ENCODE measurements at regions not wholly inside any gene's neighbourhood (a gene's known extent, or its start where the extent isn't known, plus 50 kb on each side); places are given as distances from the start of the nearest gene placed in this dataset.
A peak's percentile ranks its signal among the peaks of the same experiment; 100 is the strongest.

GRCh38 chr1:83813576-83813975 is 185.4 kb downstream of the TTLL7 start:
- no peak for DNase-seq

DNA sequence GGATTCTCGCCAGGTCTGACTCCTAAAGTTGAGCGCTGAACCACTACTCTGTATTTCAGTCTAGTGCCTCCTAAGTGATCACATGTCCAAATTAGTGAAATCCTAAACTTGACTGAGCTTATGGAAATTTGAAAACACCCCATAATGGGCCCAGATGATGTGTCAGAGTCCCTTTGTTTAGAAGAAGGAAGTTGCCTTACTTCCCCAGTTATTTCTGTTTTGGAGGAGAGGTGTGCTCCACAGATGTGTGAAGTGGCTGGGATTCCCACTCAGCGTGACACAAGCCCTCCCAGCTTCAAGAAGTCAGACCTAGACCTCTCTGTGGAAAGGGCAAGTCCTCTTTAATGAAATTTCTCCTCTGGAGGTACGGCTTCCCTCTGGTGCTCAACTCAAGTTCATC is 188.8 kb downstream of the TTLL7 start:
- DNase-seq, result no peak

GRCh38 chr1:83808536-83808935 is 190.4 kb downstream of the TTLL7 start:
- DNase-seq, result no peak

- no peak for DNase-seq
Measured at GRCh38 chr1:83807821-83808220, 191.1 kb downstream of the TTLL7 start.

GRCh38 chr1:83807231-83807630 is 191.7 kb downstream of the TTLL7 start:
- DNase-seq, result no peak

- no peak for DNase-seq
Measured at GRCh38 chr1:83805921-83806320, 193.0 kb downstream of the TTLL7 start.

- no peak for DNase-seq
Measured at GRCh38 chr1:83802460-83803152, 196.3 kb downstream of the TTLL7 start.

DNA sequence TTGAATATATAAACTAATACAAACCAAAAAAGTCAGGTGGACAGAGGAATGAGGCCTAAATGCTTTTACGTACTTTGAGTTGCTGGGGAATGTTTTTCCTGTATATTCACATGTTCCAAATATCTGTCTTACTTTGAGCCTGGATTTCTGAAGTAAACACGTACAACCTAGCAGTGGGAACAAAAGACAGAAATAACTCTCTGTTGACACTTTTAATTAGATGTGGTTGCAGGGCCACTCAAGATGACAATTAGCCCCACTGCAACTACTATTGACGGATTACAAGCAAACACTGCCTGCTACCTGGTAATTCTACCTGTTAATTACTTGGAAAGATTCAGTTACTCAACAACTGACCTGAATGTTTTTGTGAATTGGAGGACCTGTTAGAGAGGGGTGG is 196.9 kb downstream of the TTLL7 start:
- no peak for DNase-seq

DNA sequence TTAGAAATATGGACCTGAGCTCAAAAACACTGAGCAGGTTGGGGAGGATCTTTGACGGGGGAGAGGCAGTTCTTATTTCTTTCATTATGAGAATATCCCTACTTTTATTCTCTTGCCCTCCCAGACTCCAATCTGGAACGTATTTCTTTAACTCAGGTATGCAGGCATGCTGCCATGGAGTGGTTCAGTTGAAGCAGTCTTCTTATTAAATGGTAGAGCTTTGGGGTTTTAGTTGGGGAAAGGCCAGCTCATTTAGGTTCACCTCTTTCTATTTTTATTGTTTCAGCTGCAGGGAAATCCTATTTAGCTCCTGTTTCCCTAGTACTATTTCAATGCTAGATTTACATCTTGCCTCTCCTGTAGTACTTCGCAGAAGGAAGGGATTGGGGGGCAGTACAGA is 198.9 kb downstream of the TTLL7 start:
- no peak for DNase-seq

DNA sequence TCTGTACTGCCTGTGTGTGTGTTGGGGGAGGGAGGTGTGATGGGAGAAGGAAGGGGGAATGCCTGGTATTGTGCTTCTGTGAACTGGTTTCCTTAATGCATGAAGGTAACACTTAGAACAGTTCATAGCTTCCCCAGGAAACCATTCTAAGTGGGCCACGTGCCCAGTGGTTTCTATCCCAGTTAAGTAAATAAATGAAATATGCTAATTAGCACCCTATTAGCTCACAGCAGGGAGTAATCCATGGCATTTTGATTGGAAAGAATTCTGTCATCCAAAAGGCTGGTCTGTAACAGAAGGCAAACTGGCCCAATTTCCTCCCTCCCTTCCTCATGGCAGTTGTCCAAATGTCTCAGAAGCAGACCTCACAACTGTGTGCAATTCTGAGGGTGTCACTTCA is 199.3 kb downstream of the TTLL7 start:
- DNase-seq, result peak; percentile 35

DNA sequence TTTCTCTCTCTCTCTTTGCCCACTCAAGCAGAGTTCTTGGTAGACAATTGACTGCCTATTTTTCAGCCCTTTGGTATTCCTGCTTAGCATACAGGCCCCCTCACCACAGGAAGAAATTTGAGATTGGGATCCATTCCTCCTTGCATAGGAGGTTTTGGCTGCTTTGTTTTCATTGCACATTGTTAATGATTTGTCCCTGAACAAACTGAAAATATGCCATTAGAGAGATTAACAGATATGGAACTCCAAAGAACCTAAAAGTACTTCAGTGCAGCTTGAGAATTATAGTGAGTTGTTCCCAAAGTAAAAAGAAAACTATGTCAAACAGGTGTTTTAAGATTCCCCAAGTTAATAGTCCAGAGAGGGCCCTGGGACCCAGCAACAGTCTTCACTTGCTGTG is 200.0 kb downstream of the TTLL7 start:
- DNase-seq, result no peak

DNA sequence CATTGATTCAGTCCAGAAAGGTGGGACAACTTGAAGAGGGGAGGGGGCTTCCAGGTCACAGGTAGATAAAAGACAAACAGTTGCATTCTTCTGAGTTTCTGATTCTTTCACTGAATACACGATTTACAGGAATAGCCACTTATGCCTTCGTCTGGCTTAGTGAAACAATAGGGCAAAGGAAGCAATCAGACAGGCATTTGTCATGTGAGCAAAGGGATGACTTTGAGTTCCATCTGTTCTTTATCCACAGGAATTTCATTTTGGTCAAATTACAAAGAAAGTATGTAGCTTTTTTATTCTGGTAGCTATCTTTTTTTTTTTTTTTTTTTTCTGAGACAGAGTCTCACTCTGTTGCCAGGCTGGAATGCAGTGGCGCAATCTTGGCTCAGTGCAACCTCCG is 202.5 kb downstream of the TTLL7 start:
- DNase-seq, result no peak

- DNase-seq, result no peak
Measured at GRCh38 chr1:83794384-83794783, 204.5 kb downstream of the TTLL7 start.

GRCh38 chr1:83791821-83792437 is 207.0 kb downstream of the TTLL7 start:
- no peak for DNase-seq

- DNase-seq, result no peak
Measured at GRCh38 chr1:83790446-83790845, 208.5 kb downstream of the TTLL7 start.

GRCh38 chr1:83787246-83787998 is 211.5 kb downstream of the TTLL7 start:
- no peak for DNase-seq

GRCh38 chr1:83781667-83782066 is 217.3 kb downstream of the TTLL7 start:
- no peak for DNase-seq

DNA sequence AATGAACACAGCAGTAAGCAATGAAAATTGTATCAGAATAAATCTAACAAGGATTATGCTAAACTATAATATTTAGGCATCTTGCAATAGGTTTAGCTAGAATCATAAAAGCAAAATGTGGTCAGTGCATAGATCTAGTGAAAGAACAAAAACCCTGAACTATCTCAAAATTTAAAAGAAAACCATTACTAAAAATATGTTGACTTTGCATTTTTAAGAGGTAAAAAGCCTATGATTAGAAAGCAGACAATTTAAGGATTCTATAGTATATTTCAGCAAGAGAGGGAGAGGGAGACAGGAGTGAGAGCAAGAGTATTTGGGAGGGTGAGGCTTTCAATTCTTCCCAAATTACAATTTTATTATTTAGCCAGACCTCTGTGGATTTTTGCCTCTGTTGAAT is 219.4 kb downstream of the TTLL7 start:
- no peak for DNase-seq

DNA sequence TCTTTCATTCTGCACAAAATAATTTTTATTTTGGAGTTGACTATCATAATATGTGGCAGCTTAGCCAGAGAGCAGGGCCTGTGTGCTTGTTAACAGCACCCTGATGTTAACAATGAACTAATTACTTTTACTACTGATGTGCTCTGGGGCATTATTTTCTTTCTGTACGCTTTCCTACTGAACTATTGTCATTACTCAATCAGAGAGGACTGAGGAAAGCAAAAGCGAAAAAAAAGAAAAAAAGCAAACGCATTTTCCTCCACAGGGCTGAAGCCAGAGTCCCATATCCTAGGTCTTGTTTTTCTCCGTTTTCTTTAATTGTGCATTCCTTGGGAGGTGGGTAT is 221.2 kb downstream of the TTLL7 start:
- DNase-seq, result no peak

DNA sequence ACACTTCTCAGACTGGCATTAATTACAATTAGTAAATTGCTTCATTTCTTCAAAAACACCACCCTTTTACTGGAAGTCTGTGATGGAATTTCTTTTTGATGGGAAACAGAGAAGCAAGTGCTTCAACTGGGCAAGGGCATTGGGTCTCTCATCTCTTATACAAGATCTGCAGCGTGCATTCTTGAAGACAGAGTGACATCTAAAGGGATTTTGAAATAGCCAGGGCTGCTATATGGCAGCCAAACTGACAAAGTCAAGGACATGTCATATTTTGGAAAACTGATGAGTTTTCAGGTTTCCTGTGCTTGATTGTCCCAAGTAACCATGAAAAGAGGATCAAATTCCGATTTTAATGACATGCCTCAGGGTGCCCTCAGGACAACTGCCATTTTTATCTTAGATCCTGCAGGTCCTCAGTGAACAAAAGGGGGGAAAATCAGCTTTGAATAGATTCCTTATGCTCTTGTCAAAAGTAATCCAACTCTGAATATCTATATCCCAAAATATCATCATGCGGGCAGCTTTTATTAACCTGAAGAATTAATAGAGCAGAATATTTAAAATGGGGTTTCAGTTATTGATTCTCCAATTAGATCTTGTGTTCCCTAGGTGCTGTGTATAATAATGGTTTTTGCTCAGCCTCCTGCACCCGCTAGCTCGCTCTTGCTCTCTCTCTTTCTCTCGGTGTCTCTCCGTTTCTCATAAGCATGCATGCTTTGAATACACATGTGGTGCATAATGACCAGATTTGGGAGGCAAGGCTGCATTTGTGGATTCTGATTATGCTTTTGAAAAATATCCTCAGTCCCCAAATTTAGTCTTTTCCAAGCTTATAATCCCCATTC is 221.8 kb downstream of the TTLL7 start:
- DNase-seq, result no peak

- DNase-seq, result no peak
Measured at GRCh38 chr1:83775977-83776603, 222.8 kb downstream of the TTLL7 start.

DNA sequence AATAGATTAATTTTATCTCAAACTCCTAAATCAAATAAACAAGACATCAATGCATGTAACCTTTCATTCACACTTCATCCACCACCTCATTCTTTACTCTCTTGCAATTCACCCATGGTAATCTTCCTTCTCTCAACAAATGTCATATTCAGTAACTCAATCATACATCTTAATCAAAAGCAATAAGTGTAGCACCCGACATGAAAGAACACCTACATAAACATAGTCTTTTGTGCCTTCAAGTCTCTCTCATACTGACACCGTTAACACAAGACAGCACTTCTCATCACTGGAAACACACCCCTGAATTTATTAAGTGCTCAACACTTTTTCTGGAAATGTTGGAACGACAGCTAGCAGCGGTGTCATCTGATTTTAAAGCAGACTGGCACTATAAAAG is 225.9 kb downstream of the TTLL7 start:
- no peak for DNase-seq

GRCh38 chr1:83770319-83770661 is 228.6 kb downstream of the TTLL7 start:
- no peak for DNase-seq

All from NCI-H524 treated with DMSO at 0.1 percent for 48 hours (cell line).